ENCODE measurements at regions not wholly inside any gene's neighbourhood (a gene's known extent, or its start where the extent isn't known, plus 50 kb on each side); places are given as distances from the start of the nearest gene placed in this dataset.

GRCh38 chr11:79971255-79971654 is 530.4 kb upstream of the TENM4 start:
- H3K27me3 ChIP-seq (ENCODE audit: insufficient read depth, low read length), result no peaks in the 10 kb centered on the region
- no peak overlapping the region for H3K27ac ChIP-seq (ENCODE audit: low read depth, low read length, poor library complexity, severe bottlenecking)
- H3K4me1 ChIP-seq (ENCODE audit: insufficient read depth, low read length, severe bottlenecking), result no peaks in the 10 kb centered on the region
- no peaks in the 10 kb centered on the region for H3K36me3 ChIP-seq (ENCODE audit: insufficient read depth, low read length)
- H3K4me2 ChIP-seq (ENCODE audit: low read length), result no peak overlapping the region
- no peak for TF ChIP-seq EZH2 (IDR thresholded peaks at IDR 0.05; ENCODE audit: borderline replicate concordance, low read length)
- TF ChIP-seq CTCF (IDR thresholded peaks at IDR 0.05; ENCODE audit: low read length), result no peak
- no peaks in the 10 kb centered on the region for H4K20me1 ChIP-seq (ENCODE audit: insufficient read depth, low read length)
- no peaks in the 10 kb centered on the region for H3K9me3 ChIP-seq (ENCODE audit: low read length)
- no peaks in the 10 kb centered on the region for H3F3A ChIP-seq (ENCODE audit: insufficient read depth, low read length)
- H3K79me2 ChIP-seq (ENCODE audit: insufficient read depth, low read length), result no peaks in the 10 kb centered on the region
- no peak overlapping the region for H3K4me3 ChIP-seq (ENCODE audit: low read depth, low read length, poor library complexity, severe bottlenecking)
- no peak overlapping the region for H2AFZ ChIP-seq (ENCODE audit: low read length)
- H3K9me2 ChIP-seq (ENCODE audit: low read depth, low read length), result no peaks in the 10 kb centered on the region
- no peak overlapping the region for H3K9ac ChIP-seq (ENCODE audit: low read length)

- Histone ChIP-seq H3K4me1 (ENCODE audit: insufficient read depth, low read length, severe bottlenecking) (no peaks in the 10 kb centered on the region), H3K4me3 (ENCODE audit: low read depth, low read length, poor library complexity, severe bottlenecking) (no peak overlapping the region), H3F3A (ENCODE audit: insufficient read depth, low read length) (no peaks in the 10 kb centered on the region)
Measured at GRCh38 chr11:79966592-79966991, 525.8 kb upstream of the TENM4 start.

GRCh38 chr11:79963856-79964645 is 523.2 kb upstream of the TENM4 start:
- TF ChIP-seq EZH2 (IDR thresholded peaks at IDR 0.05; ENCODE audit: borderline replicate concordance, low read length) (no peak), CTCF (IDR thresholded peaks at IDR 0.05; ENCODE audit: low read length) (no peak)
- H3K27me3 ChIP-seq (ENCODE audit: insufficient read depth, low read length), result no peaks in the 10 kb centered on the region
- no peak overlapping the region for H2AFZ ChIP-seq (ENCODE audit: low read length)
- no peaks in the 10 kb centered on the region for H4K20me1 ChIP-seq (ENCODE audit: insufficient read depth, low read length)
- no peaks in the 10 kb centered on the region for H3K4me1 ChIP-seq (ENCODE audit: insufficient read depth, low read length, severe bottlenecking)
- H3K27ac ChIP-seq (ENCODE audit: low read depth, low read length, poor library complexity, severe bottlenecking), result no peak overlapping the region
- H3K4me3 ChIP-seq (ENCODE audit: low read depth, low read length, poor library complexity, severe bottlenecking), result no peak overlapping the region
- no peaks in the 10 kb centered on the region for H3F3A ChIP-seq (ENCODE audit: insufficient read depth, low read length)
- H3K9me3 ChIP-seq (ENCODE audit: low read length), result no peaks in the 10 kb centered on the region
- no peaks in the 10 kb centered on the region for H3K9me2 ChIP-seq (ENCODE audit: low read depth, low read length)
- no peaks in the 10 kb centered on the region for H3K79me2 ChIP-seq (ENCODE audit: insufficient read depth, low read length)
- H3K9ac ChIP-seq (ENCODE audit: low read length), result no peak overlapping the region
- no peak overlapping the region for H3K4me2 ChIP-seq (ENCODE audit: low read length)
- H3K36me3 ChIP-seq (ENCODE audit: insufficient read depth, low read length), result no peaks in the 10 kb centered on the region

More at GRCh38 chr11:79966592-79966991, 525.8 kb upstream of the TENM4 start:
- Histone ChIP-seq H3K27ac (ENCODE audit: low read depth, low read length, poor library complexity, severe bottlenecking) (no peak overlapping the region), H3K27me3 (ENCODE audit: insufficient read depth, low read length) (no peaks in the 10 kb centered on the region), H2AFZ (ENCODE audit: low read length) (no peak overlapping the region), H4K20me1 (ENCODE audit: insufficient read depth, low read length) (no peaks in the 10 kb centered on the region), H3K79me2 (ENCODE audit: insufficient read depth, low read length) (no peaks in the 10 kb centered on the region), H3K36me3 (ENCODE audit: insufficient read depth, low read length) (no peaks in the 10 kb centered on the region), H3K9me3 (ENCODE audit: low read length) (no peaks in the 10 kb centered on the region), H3K9me2 (ENCODE audit: low read depth, low read length) (no peaks in the 10 kb centered on the region), H3K9ac (ENCODE audit: low read length) (no peak overlapping the region), H3K4me2 (ENCODE audit: low read length) (no peak overlapping the region)
- no peak for TF ChIP-seq EZH2 (IDR thresholded peaks at IDR 0.05; ENCODE audit: borderline replicate concordance, low read length)

- Histone ChIP-seq H3K27ac (ENCODE audit: low read depth, low read length, poor library complexity, severe bottlenecking) (no peak overlapping the region), H3K36me3 (ENCODE audit: insufficient read depth, low read length) (no peaks in the 10 kb centered on the region), H2AFZ (ENCODE audit: low read length) (no peak overlapping the region), H3K4me2 (ENCODE audit: low read length) (no peak overlapping the region), H3K9me3 (ENCODE audit: low read length) (no peaks in the 10 kb centered on the region), H3F3A (ENCODE audit: insufficient read depth, low read length) (no peaks in the 10 kb centered on the region), H3K9ac (ENCODE audit: low read length) (no peak overlapping the region), H3K4me1 (ENCODE audit: insufficient read depth, low read length, severe bottlenecking) (no peaks in the 10 kb centered on the region), H3K4me3 (ENCODE audit: low read depth, low read length, poor library complexity, severe bottlenecking) (no peak overlapping the region), H3K27me3 (ENCODE audit: insufficient read depth, low read length) (no peaks in the 10 kb centered on the region), H4K20me1 (ENCODE audit: insufficient read depth, low read length) (no peaks in the 10 kb centered on the region), H3K9me2 (ENCODE audit: low read depth, low read length) (no peaks in the 10 kb centered on the region), H3K79me2 (ENCODE audit: insufficient read depth, low read length) (no peaks in the 10 kb centered on the region)
- no peak for TF ChIP-seq EZH2 (IDR thresholded peaks at IDR 0.05; ENCODE audit: borderline replicate concordance, low read length)
- TF ChIP-seq CTCF (IDR thresholded peaks at IDR 0.05; ENCODE audit: low read length), result no peak
Measured at GRCh38 chr11:79960461-79960860, 519.6 kb upstream of the TENM4 start.

Data from OCI-LY1 (cell line).